ENCODE measurements at regions not wholly inside any gene's neighbourhood (a gene's known extent, or its start where the extent isn't known, plus 50 kb on each side); places are given as distances from the start of the nearest gene placed in this dataset.

GRCh38 chr12:127888943-127889719, 377.8 kb upstream of the TMEM132C start:
- DNase-seq (ENCODE audit: low read depth) = no peak

GRCh38 chr12:127893895-127894609, 372.9 kb upstream of the TMEM132C start:
- DNase-seq (ENCODE audit: low read depth) = no peak

DNA sequence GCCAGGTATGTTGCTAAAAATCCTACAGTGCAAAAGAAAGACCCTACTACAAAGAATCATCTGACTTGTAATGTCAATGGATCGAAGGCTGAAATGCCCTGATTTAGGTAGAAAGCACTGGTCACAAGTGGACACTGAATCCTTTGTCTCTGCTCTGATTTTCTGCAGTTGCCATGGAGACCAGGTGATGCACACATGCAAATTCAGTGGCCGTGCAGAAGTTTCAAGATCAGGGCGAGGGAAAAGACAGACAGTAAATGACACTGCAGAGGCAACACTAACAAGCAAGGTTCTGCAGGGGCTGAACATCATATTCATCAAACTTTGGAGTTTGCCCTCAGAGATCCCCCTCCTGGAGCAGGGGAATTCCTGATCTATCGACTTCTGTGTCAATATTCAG, 370.3 kb upstream of the TMEM132C start:
- no peak for DNase-seq (ENCODE audit: low read depth)

GRCh38 chr12:127898616-127899015, 368.4 kb upstream of the TMEM132C start:
- no peak for DNase-seq (ENCODE audit: low read depth)

DNA sequence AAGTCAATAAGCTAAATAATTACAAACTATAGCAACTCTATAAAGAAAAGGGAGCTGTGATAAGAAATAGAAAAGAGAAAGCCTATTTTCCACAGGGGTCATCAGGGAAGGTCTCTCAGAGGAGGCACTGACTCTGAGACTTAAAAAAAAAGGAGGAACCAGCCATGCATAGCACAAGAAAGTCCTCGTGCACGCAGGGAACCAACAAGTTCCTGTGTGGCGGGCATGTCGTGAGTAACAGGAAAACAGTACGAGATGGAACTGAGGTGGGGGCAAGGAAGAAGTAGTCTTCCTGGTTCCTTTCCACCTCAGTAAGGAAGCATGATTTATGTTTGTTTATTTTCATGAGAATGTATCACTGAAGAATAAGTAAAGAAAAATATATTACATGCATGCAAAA, 367.0 kb upstream of the TMEM132C start:
- DNase-seq (ENCODE audit: low read depth) = no peak

- DNase-seq (ENCODE audit: low read depth) = no peak
Measured at GRCh38 chr12:127900386-127900785, 366.6 kb upstream of the TMEM132C start.

GRCh38 chr12:127903146-127903545, 363.8 kb upstream of the TMEM132C start:
- DNase-seq (ENCODE audit: low read depth) = no peak

DNA sequence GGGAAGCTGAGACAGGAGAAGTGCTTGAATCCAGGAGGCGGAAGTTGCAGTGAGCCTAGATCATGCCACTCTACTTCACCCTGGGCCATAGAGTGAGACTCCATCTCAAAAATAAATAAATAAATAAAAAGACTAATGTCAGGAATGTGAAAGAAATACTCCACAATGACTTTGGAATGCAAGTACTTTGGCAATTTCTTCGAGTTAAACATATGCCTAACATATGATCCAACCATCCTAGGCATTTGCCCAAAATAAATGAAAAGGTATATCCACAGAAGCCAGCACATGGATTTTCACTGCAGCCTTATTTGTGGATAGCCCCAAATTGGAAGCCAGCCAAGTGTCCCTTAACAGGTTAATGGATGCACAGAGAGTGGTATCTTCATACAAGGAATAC, 357.9 kb upstream of the TMEM132C start:
- DNase-seq (ENCODE audit: low read depth) = no peak

- no peak for DNase-seq (ENCODE audit: low read depth)
Measured at GRCh38 chr12:127911291-127911690, 355.7 kb upstream of the TMEM132C start.

DNA sequence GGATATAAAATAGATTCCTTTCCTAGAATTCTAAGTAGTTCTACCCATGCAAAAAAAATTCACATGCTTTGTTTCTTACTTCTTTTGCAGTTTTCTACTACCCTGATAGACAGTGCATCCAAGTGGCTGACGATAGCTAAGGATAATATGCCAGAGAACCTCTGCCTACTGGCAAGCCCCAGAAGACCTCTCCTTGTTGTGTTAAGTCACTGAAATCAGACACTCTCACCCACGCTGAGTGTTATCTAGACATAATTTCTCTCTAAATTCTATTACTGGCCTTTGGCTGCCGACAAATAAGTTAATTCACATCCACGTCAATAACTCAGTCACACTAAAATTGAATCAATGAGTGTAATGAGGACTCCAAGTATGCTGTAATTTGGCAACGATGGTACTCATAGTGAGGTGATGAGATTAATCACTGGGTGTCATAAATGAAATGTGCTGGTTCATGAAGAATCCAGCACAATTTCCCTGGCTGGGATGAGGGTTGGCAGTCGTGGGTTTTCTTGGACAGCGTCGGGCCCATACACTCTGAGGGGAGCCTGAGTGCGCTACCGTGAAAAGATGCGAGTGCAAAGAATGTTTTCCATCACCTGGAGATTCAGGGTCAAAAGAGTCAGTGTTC, 354.8 kb upstream of the TMEM132C start:
- no peak for DNase-seq (ENCODE audit: low read depth)

DNA sequence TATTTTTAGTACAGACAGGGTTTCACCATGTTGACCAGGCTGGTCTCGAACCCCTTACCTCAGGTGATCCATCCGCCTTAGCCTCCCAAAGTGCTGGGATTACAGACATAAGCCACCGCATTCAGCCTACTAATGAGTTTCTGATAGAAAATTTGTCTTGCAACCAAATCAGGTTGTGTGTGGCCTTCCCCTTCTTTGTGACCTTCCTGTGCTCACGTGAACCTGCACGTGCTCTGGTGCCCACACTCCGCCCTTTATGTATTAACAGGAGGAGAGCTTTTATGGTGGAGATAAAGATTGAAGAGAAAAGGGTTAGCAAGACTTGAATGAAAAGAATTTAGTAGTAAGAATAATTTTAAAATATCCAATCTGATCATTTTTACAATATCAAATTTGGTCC, 343.5 kb upstream of the TMEM132C start:
- DNase-seq (ENCODE audit: low read depth) = no peak

DNA sequence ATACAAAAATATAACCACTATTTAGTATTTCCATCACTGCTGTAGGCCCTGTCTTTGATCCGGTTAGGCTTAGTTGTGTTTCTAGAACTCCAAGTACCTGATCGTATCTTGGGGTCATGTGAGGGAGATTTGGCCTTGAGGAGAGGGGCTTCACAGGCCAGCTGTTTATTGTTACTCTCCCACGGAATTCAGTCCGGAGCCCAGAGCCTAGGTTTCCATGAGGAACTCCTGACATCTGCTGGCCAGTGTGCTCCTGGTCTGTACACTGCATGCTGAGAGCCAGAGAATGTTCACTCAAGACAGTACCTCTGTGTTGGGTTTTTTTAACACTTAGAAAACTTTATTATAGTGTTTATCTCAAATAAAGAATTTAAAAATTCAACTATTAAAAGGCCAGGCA, 341.0 kb upstream of the TMEM132C start:
- DNase-seq (ENCODE audit: low read depth) = no peak

DNA sequence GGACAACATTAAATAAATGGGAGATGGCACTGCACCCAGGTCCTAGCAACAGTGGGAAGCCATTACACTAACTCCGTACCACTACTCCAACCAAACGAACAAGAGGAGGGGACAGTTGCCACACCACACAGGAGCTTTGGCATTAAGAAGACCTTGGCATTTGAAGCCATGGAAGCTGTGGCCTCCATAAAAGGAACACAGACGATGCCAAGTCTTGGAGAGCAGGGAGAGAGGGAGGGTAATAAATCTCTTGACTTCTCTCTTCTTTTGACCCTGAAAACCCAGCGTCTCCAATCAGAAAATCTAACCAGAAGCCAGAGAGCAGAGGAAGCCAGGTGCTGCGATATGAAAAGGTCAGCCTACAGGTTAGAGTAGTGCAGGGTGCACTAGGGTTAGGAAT, 338.8 kb upstream of the TMEM132C start:
- DNase-seq (ENCODE audit: low read depth) = no peak

DNA sequence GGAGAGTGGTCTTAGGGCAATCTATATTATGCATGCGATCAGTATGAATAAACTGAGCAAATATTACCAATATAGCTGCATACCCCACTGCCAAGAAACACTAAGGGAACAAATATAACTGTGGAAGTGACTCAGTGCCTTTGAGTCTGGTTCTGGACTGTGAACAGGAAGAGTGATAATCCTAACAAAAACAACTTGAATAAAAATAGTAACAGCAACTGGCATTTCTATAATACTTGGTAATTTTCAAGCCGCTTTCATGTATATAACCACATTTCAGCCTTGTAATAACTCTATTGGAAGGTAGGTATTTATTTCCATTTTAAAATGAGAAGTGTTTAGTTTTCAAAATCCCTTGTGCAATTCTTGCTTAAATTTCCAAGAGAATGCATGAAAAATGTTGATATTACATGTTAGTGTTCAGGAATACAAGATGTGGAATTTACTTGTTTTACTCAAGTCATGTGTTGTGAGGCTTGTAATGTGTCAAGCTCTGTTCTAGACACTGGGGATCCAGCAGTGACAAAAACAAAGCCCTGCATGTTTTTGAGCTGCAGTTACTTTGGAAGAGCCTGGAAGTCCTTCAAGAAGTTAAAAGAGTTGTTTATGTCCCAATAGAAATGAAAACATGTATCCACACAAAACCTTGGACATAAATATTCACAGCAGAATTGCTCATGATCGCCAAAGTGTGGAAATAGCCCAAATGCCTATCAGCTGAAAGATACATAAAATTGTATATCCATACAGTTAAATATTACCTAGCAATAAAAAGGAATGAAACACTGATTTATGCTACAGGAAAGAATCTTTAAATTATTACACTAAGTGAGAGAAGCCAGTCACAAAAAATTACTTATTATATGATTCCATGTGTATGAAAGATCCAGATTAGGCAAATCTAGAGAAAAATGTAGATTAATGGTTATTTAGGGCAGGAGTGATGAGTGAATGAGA, 338.1 kb upstream of the TMEM132C start:
- no peak for DNase-seq (ENCODE audit: low read depth)

DNA sequence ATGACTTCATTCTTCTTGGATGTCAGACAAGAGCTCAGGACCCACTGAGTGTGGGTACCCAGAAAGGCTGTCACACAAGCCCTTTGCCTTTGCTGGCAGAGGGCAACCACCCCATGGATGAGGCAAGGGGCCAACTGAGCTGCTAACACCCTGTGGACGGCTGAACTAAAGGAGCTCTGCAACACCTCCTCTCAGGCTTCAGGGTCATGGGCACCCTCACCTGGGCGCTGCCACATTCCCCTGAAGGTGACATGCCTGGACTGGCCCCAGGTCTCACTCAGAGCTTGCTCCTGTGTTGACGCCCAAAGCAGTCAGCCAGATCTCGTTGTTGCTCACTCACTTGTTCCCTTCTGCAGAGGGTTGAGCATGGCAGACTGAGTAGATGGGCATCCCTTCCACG, 336.8 kb upstream of the TMEM132C start:
- DNase-seq (ENCODE audit: low read depth) = no peak

- DNase-seq (ENCODE audit: low read depth) = no peak
Measured at GRCh38 chr12:127934409-127934808, 332.6 kb upstream of the TMEM132C start.

- no peak for DNase-seq (ENCODE audit: low read depth)
Measured at GRCh38 chr12:127936463-127936862, 330.5 kb upstream of the TMEM132C start.

DNA sequence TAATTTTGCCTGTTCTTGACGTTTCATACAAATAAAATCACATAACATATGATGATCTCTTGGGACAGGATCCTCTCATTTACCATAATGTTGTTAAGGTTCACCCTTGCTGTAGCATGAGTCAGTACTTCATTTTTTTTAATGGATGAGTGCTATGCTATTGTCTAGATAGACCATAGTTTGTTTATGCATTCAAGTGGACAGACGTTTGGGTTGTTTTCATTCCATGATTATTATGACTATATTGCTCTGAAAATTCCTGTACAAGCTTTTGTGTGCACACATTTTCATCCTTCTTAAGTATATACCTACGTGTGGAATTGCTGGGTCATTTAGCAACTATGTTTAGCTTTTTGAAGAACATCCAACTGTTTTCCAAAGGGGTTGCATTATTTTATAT, 325.6 kb upstream of the TMEM132C start:
- no peak for DNase-seq (ENCODE audit: low read depth)

DNA sequence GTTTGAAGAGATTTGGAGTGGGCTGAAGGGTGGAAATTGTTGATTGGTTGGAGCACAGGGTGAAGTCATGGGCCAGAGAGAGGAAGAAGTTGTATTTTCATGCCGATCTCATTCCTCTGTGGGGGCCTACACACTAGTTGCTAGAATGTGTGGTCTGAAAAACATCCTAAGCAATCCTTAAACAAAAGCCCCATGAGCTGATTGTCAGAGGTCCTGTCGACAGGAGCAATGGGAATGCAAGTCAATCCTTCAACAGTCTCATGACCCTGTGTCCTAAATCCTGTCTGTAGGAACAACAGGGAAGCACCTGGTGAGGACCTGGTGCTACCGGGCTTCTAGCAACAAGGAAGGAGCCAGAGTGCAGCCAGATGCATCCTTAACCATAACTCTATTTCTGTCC, 324.0 kb upstream of the TMEM132C start:
- DNase-seq (ENCODE audit: low read depth) = no peak

- DNase-seq (ENCODE audit: low read depth) = no peak
Measured at GRCh38 chr12:127943481-127944210, 323.3 kb upstream of the TMEM132C start.

- no peak for DNase-seq (ENCODE audit: low read depth)
Measured at GRCh38 chr12:127944211-127944899, 322.6 kb upstream of the TMEM132C start.

All from HS-27A (cell line).